CD4-positive, alpha-beta T cell treated with Interleukin-15 for 4 hours (primary cell): ENCODE measurements at regions not wholly inside any gene's neighbourhood (a gene's known extent, or its start where the extent isn't known, plus 50 kb on each side); places are given as distances from the start of the nearest gene placed in this dataset.
"Not testable (repeated sequence)": the region's sequence is repeated elsewhere in the genome, so short reads cannot be mapped to it uniquely, and the experiment has no call there.

Experiments
- DNase-seq: peaks from one replicate; pipeline ENCODE4 v3.0.0-alpha.2; 2020; ENCODE audit warnings: low spot score

DNA sequence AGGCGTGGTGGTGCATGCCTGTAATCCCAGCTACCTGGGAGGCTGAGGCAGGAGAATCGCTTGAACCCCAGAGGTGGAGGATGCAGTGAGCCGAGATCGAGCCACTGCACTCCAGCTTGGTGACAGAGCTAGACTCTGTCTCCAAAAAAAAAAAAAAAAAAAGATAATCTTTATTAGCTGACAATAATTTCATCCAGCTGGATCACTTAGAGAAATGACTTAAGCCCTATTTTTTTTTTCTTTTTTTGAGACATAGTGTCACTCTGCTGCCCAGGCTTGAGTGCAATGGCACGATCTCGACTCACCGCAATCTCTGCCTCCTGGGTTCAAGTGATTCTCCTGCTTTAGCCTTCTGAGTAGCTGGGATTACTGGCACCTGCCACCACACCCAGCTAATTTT lies 51.6 kb upstream of the MAP4K4 start:
- DNase-seq = not testable (repeated sequence)

DNA sequence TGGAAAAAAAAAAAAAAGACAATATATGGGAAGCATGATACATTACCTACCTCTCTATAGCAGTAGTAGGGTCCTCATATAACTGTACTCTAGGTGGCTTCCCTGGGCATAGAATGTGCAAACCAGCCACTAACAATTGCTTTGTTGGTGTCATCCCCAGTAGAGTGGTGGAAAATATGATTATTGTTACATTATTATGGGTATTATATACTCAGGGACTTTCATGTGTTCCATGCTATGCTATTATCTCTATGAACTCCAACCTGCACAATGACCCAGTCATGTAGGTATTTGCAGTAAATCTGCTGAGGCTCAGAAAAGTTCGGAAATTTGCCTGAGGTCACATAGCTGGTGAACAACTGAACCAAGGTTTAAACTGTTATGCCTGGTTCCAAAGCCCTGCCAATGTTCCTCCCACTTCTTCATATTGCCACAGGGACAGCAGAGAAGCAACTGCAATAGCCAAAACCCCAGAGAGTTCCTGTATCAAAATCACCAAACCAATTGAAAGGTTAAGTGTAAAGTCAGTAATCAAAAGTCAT lies 52.6 kb upstream of the MAP4K4 start:
- no peak for DNase-seq

DNA sequence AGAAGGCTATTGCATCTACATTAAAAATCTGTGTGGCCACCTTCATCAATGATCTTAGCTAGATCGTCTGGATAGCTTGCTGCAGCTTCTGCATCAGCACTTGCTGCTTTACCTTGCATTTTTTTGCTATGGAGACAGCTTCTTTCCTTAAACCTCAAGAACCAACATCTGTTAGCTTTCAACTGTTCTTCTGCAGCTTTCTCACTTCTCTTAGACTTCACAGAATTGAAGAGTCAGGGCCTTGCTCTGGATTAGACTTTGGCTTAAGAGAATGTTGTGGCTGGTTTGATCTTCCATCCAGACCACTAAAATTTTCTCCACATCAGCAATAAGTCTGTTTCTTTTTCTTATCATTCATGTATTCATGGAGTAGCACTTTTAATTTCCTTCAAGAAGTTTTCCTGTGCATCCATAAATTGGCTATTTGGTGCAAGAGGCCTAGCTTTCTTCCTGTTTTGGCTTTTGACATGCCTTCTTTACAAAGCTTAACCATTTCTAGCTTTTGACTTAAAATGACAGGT lies 54.4 kb upstream of the MAP4K4 start:
- no peak for DNase-seq

DNA sequence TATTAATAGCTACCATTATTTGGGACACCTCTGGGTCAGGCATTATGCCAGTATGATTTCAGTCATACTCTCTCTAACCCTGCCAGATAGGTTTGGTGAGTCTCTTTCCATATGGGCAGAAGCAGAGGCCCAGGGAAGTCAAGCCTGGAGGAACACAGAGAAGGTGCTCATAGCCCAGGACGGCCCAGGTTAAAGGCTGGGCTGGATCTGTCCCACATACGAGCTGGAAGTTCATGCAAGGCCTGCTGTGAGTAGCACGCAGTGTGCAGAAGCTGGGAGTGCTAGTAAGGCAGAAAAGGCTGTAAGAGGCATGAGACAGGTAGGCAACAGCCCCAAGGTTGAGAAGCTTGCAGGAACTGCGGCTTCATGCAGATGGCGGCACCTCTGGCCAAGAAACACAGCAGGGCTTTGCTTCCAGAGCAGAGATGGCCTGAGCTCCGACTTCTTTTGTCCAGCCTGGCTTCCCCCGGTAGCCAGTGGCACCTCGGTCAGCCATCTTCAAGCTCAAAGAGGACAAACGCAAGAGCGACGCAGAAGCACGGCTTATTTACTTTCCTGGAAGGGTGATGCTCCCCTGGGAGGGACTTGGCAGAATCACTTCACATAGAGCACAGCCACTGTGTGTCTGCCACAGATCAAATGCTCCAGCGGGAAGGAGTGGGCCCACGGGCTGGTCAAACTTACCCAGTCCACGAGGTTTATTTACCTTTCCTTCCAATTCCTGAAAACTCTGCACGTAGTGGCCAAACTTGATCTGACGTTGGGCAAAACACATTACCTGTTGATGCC lies 58.5 kb upstream of the MAP4K4 start:
- DNase-seq = no peak

DNA sequence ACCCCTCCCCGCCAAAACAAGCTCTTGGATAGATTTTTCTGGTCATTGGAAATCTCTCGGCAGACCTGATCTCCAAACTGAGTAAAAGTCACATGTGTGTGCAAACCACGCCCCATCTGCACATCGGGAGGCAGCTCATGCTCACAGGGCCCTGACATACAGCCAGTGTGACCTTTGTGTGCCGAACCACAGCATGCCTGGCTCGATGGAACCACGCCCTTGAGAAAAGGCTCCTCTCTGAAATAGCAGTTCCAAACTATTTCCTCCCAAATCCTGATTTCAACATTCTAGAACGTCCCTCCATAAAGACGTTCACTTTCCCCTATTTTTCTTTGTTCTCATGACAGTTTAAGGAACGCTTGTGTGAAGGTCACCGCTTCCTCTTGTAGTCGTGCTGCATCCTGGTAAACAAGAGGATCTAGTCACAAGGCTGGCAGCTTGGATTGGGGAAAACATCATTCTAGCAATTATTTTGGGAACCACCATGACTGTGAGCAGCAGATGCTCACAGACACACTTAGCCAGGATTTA lies 59.3 kb upstream of the MAP4K4 start:
- no peak for DNase-seq

DNA sequence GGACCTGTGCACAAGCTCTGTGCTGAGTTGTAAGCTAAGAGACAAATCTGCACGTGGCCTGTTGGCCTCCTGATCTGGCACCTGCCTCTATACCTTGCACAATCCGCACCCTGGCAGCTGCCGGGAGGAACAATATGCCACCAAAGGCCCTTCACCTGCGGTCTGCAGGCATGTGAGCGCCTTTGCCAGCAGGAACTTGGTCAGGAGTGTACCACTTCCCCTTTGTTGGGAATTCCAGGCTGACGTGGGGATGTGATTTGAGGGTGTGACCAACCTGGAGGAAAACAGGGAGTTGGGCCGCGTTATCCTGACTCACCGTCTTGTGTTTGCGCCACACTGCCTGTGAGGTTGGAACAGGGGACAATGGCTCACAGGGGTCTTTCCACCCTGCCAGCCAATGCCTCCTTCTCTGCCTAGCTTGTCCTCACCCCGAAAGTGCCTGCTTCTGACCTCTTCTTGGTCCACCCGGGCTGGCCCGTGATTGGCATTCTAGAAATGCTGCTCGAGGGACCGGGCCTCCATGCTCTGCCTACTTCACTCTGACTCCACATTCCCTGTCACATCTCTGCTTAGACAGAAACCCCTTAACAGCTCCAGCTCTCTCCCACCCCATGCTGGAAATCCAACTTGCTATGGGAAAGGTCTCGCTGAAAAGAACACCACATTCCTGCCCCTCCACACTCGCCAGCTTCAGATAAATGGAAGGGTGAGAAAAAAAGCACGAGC lies 67.1 kb upstream of the MAP4K4 start:
- no peak for DNase-seq

DNA sequence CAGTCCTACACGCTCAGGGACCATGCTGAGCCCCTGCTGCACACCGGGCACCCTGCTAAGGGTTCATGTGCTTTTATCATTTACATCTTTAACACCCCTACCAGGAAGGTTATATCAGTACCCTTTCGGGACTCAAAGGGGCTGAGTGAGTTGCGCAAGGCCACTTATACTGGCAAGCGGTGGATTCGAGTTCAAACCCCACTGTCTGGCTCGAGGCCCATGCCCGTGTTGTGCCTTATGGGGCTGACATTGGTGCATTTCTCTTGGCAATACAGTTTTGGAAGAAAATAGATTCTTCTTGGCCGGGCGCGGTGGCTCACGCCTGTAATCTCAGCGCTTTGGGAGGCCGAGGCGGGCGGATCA lies 69.5 kb upstream of the MAP4K4 start:
- DNase-seq = no peak

DNA sequence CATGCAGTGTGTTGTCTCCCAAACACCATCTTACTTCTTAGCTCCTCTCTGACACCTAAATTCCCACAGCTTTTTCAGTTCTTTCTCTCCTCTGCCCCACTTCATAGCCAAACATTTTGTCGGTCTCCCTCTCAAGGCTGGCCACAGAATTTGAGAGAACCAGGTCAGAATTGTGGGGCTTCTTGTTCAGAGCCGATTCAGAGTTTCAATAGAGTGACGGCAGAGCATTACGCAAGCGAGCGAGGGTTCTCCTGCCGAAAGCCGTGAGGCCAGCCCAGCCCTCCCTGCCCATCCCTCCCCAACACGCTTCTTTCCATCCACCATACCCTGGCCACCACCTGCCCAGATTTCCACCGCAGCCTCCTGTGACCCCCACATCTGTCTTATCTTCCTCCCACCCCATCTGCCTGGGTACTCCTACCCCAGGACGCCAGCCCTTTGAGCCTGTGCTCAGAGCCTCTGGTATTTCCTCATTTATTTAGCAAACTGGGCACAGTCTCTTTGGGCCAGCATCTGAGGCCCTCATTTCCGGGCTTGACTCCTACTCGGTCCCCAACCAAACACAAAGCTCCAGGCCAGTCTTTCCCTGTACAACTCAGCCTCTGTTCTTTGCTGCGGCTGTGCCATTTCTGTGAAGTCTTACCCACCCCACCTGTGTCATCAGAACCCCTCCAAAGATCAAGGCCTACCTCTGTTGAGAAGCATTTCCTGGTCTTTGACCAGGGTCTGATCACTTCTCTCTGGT lies 70.0 kb upstream of the MAP4K4 start:
- no peak for DNase-seq

DNA sequence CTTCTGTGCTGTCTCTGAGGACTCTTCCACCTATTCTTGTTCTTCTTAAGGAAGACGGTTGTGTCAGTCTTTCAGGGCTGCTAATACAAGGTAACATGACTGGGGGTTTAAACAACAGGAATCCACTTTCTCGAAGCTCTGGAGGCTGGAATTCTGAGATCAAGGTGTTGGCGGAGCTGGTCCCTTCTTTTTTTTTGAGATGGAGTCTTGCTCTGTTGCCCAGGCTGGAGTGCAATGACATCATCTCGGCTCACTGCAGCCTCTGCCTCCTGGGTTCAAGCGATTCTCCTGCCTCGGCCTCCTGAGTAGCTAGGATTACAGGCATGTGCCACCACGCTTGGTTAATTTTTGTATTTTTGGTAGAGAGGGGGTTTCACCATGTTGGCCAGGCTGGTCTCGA lies 71.7 kb upstream of the MAP4K4 start:
- not testable (repeated sequence) for DNase-seq

DNA sequence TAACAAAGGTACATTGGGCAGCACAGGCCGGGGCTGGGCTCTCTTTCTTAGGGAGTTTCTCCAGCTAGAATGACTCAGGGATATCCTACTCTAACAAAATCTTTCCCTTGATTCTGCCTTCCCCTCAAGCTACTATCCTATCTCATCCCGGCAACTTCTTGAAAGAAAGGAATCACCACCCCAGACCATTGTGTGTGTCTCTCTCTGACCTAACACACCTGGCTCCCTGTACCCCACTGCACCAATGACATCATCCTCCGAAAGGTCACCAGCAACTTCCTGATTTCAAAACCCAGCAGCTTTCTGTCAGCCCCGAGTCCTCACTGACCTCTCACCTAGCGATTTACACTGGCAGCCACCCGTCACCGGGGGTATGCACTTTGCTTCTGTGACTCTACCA lies 72.1 kb upstream of the MAP4K4 start:
- DNase-seq = no peak

DNA sequence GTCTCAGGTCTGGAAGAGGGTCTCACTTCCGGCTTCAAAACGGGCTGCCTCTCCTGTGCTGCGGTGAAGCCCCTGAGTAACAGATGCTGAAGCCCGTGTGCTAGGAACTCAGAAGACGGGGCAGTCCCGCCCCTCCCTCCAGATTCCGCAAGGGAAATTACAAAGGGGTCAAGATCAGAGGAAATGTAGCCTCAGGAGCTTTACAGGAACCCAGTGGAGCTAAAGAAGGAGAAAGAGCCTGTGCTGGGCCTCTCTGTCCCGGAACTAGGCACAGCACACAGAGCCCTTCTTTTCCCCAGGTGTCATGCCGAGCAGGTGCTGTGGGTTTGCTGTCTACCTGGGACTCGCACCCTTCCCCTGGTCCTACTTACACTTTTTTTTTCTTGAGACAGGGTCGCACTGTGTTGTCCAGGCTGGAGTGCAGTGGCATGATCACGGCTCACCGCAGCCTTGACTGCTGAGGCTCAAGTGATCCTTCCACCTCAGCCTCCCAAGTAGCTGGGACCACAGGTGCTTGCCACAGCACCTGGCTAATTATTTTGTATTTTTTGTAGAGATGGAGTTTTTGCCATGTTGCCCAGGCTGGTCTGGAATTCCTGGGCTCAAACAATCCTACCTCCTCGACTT lies 72.7 kb upstream of the MAP4K4 start:
- DNase-seq = no peak

DNA sequence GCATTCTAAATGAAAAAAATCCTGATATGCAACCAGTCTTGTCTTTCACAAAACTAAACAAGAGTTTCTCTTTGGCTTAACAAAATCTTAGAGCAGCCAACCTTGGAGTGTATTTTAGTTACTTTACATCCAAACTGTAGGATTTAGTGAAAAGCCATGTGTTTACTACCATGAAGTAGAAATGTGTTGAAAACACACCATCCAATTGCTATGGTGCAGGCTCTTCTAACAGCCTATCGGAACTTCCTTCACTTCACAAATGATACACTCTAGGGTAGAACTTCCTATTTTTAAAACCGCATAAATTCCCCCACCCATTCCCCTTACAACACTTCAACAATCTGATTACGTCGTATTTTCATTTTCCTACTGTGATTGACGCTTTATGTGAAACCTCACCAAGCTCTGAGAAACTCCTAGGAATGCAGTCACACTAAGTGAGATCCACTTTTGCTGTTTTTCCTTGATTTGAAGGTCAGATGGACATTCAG lies 74.4 kb upstream of the MAP4K4 start:
- peak; percentile 24 for DNase-seq

DNA sequence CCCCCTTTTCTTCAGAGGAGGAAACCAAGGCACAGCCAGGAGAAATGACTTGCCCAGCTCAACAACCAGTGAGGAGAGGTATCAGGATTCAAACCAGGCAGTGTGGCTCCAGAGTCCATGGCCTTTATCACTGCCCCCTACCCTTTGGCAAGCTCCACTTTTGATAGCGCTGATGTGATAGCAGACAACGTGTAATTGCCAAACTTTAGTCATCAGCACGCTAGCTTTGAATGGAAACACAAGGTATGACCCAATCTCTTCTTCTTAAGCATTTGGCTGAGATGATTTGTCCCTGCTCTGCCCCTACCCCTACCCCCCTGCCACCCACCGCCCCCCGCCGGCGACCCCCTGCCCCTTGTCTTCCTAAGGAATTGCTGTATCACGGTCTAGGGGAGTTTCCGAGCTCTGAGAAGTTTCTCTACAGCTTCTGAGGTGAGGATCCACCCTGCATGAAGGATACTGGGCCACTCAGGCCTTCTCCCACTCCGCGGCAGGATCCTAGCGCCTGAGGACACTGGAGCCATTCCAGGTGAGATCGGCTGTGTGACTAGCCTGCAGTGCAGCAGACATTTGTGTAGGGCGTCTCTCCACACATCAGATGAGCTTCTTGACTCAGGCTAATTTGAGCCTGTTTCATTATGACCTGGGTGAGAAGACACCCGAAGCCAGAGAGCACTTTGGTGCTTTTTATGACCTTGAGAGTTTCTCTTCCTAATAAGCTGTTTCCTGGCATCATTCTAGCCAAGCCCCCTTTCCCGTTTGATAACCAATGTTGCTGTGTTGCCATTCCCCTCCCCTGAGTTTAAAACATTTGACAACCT lies 75.1 kb upstream of the MAP4K4 start:
- no peak for DNase-seq

DNA sequence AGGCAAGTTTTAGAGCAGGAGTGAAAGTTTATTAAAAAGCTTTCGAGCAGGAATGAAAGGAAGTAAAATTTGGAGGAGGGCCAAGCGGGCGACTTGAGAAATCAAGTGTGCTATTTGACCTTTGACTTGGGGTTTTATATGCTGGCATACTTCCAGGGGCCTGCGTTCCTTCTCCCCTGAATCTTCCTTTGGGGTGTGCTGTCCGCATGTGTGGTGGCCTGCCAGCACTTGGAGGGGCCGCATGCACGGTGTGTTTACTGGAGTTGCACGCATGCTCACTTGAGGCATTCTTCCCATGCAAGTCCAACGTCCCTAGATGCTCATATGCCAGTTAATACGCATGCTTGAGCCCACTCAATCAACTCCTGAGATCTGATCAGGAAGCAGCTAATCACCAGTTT lies 78.3 kb upstream of the MAP4K4 start:
- no peak for DNase-seq

DNA sequence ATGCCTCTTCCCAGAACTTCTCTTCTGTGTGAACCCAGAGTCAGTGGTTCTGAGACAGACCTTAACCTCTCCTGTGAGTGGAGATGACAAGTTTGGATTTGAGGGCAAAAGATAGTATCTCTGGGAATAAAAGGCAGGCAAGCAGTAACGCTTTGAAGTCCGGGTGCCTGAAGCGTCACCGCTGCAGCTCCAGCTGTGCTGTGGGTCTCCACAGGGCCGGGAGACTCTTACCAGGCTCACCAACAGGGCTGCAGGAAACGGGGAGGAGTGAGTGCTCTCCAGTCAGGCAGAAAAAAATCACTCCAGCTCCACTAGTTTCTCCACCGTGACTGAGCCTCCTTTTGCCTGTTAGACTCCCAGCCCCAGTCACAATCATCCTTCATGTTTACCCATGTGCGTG lies 79.7 kb upstream of the MAP4K4 start:
- DNase-seq = no peak

DNA sequence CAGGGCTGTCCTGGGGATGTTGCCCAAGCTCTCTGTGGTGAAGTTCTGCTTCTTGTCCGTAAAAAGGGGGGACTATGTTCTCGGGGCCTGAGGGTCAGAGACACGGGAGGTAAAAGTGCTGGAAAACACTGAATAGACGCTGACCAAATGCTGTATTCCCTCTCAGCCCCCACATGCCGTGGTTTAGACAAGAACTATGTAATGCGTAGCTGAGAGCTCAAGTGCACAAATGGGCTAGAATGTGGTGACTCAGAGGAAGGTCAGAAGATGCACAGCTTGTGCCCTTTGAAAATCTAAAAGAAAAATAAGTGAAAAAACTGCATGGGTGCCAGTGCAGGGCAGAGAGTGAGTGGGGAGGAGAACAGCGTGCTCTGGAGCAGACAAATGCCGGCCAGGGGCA lies 80.3 kb upstream of the MAP4K4 start:
- DNase-seq = no peak

DNA sequence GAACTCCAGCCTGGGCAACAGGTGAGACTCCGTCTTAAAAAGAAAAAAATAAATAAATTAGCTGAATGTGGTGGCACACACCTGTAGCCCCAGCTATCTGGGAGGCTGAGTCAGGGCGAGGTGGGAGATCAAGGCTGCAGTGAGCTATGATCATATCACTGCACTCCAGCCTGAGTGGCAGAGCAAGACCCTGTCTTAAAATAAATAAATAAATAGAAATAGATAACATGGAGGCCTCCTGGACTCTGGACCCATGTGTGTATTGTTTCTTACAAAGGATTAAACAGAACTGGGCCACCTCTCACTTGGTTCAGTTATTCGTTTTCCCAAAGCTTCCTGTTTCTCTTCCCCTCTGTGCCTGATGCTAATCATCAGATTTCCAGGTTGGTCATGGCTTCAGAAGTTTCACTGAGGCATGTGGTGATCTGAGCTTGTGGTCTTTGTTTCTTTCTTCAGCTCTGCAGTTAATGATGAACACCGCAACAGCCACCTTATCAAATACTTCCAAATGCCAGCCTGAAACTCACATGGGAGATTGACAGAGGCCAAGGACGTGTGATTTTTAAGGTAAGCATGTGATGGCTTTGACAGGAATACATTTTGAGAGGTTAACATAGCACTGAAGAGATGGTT lies 83.3 kb upstream of the MAP4K4 start:
- DNase-seq = no peak

DNA sequence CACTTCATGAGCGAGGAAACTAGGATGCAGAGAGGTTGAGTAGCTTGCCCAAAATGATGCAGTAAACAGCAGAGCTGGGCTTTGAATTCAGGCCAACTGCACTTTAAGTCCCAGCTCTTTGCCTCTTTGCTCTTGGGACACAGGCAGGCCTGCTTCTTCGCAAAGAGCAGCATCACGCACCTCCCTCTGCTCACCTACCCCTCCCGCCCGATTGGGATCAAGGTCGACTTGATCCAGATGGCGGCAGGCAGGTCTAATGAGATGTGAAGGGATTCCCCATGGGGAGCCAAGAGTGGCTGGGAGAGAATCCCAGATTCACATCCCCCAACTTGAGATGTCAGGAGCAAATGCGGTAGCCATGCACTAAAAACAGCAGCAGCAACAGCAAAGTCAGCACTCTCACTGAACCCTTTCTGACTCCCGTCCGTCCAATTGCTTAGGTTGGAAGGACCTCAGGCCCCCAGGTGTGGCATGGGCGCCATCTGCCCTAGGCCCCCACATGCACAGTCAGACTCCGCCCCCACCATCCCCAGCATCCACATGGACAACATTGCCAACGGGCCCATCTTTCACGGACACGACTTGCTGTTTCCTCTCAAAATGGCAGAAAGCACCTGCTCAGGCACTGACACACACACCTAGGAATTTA lies 84.3 kb upstream of the MAP4K4 start:
- no peak for DNase-seq

DNA sequence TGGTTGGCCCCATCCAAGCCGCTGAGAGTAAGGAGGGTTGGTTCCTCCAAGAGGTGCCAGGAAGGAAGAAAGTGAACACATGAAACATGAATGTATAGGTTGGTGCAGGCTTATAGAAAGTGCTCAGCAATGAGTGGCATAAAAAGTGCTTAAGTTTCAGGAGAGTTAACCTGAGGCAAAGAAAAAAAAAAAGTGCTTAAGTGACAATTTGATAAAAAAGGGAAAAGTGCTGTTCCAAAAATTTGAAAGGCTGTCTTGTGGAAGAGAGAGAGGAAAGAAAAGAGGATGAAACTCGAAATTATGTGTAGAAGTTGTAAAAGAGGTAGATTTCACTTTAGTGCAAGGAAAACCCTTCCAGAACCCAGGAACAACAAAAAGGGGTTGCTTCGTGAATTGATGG lies 85.5 kb upstream of the MAP4K4 start:
- DNase-seq = no peak
